NOMO-1 treated with DMSO at 0.1 percent for 48 hours (cell line): ENCODE measurements at regions not wholly inside any gene's neighbourhood (a gene's known extent, or its start where the extent isn't known, plus 50 kb on each side); places are given as distances from the start of the nearest gene placed in this dataset.

Source experiments
- DNase-seq: peaks from one replicate; lab custom pipeline; 2025; ENCODE audit not compliant: unreplicated experiment; lab: John Stamatoyannopoulos, UW

DNA sequence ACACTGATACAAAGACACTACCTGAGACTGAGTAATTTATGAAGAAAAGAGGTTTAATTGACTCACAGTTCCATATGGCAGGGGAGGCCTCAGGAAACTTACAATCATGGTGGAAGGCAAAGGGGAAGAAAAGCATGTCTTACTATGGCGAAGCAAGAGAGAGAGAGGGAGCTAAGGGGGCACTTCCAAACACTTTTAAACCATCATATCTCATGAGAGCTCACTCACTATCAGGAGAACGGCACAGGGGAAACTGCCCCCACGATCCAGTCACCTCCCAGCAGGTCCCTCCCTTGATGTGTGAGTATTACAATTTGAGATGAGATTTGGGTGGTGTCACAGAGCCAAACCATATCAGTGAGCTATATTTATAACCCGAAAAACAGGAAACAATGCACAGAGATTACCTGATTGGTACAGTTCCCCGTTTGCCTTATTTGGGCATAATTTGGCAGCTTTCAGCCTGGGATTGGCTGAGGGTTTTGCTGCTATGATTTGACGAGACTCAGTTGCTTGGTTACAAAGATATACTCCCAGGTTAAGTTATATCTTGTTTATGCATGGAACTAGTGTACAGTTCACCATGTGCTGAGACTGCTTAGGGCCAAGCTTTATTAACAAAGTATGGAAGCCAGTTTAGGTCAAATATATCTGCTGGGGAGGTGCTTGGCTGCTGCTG is 184.2 kb downstream of the NR2F2 start:
- peak; percentile 11 for DNase-seq

DNA sequence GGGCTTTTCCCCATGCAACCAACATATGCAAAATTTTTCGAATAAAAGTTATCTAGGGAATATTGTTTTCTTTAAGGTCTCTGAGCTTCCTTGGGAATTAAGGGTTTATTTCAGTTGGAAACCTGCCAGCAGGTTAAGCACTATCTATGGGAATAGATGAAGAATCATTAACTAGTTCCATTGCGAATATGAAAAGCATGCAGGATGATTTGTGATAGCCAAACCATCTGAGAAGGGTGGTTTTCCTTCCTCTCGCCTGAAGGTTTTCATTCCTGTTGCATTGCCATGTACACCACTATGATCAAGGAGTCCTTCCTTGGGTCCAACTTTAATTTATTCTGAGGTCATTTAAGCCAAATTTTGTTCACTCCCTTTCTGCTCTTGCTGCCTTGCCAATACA is 184.9 kb downstream of the NR2F2 start:
- no peak for DNase-seq

DNA sequence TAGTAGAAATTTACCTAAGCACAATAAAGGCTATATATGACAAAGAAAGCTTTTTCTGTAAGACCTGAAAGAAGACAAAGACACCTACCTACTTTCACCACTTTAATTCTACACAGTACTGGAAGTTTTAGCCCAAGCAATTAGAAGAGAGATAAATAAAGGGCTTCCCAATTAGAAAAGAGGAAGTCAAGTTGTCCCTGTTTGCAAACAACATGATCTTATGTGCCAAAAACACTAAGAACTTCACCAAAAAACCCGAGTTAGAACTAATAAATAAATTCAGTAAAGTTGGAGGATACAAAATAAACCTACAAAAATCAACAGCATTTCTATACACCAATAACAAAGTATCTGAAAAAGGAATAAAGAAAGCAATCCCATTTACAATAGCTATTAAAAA is 190.9 kb downstream of the NR2F2 start:
- DNase-seq: peak; percentile 16

DNA sequence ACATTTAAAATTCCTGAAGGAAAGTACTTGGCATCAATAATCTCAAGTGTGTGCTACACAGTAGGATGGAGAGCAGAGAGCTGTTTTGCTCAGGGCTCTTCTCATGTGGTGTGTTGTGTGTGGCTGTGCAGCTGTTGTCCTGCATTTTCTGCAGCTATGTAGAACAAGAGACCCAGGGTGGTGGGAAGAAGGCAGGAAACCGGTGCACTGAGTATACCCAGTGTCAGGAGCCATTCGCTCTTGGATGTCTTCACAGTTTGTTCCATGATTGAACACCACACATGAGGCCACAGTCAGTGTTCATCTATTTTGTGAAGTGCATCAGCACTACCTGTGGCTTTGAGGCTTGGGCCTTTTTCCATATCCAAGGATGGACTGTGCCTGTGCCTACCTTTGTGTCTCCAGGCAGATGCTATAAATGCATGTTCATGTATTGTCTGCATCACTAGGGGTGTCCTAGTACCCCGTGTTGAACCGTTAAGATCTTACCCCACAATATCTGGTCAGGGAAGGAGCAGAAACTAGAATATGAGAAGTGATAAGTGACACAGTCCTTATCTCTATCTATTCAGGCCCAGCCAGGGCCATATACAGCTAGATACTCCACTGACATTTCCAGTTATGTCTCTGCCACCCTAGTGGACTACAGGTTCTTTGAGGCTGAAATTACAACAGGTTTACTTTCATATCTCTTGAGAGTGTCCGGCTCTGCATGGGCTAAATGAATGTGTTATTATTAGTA is 194.3 kb downstream of the NR2F2 start:
- no peak for DNase-seq

DNA sequence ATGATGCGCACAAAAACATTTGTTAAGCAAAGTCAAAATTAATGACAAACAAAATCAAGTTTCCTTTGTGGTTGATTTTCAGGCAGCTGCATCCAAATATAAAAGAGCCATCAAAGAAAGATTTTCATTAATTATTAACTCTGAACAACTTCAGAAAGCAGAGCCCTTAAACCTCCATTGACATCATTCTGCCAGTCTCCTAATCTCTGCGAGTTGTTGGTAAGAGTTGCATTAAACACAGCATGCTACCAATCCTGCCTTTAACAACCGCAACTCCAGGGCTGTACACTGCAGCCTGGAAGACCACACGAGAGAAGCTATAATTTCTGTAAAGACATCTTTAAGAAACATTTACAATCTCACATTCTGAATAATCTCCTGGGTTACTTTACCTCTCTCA is 204.6 kb downstream of the NR2F2 start:
- DNase-seq: no peak

DNA sequence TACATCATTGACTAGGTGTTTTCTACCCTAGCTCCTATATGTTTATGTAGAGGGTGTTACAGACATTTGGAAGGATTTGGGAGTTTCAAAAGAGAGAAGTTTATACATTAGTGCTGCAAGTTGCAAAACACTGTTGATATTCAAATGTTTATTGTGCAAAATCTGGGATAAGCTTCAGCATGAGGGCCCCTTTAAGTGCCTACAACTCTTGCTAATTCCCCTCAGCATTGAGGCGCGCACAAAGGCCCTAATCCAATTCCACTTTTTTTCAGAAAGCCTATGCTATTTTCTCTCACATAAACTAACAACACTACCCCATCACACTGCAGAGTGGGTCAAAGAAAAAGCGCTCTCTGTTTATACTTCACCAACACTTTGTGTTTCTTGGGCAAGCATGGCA is 208.0 kb downstream of the NR2F2 start:
- no peak for DNase-seq

DNA sequence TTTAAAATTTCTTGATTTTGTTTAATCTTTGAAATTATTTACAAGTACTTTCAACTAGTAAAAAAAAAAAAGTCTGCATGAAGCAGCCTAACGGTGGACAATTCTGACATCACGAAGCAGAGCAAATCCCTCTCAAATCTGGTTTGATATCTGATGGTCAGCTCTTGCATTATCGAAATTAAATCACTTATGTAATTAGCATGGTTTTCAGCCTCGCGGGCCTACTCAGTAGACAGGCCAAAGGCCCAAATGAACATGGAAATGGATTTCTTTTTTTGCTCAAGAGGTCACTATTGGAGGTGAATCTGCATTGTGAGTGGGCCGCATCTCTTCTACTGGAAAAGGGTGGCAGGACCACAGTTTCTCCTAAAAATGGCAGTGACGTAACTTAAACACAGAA is 209.8 kb downstream of the NR2F2 start:
- no peak for DNase-seq

DNA sequence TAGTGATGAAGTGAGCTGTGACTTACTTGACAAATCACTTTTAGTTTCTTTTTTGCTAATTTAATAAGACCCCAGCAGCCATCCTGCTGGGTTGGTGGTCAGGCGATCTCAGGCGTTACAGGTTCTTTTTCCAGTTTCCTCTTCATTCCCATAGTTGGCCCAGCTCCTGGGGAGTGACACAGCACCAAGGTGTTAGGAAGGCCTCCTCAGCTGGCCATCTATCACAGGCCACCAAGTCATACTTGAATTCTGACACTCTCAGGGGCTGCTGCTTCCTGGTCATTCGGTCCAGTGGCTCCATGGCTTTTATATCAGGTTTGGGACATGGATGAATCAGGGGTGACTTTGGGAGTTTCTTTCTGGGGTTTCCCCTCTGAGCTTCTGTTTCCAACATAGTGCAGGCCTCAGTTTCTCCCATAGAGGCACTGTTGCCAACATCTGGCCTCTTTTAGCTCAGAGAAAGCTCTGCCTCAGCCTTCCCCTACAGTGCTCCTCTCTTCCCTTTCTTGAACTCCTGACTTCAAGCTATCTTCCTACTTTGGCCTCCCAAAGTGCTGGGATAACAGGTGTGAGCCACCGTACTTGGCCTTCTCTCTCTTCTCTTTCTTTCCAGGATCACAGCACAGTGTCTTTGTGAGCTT is 211.8 kb downstream of the NR2F2 start:
- no peak for DNase-seq

DNA sequence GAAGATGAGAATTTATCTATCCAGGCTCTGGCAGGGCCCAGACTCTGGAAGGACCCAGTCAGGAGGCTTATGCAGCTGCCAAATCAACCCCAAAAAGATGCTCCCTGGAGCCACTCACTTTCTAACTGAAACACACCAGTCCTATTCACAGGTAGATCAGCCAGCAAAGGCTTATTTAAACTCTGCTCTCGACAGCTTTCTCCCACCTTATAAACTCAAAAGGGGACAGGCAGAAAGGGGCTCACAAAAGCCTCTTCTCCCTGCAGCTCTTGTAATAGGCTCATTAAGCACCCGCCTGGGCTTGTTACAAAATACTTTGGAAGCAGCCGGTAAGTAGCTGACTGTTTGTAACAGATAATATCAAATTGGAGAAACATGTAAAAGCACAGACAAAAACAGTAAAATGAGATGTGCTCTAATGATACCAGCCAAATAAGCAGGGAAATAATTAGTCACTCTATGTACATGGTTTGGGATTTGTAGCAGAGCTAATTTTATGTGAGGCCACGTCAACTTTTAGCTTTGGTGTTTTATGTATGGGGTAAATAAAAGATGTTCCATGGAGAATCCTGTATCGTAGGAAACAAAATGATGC is 213.8 kb downstream of the NR2F2 start:
- DNase-seq: no peak

DNA sequence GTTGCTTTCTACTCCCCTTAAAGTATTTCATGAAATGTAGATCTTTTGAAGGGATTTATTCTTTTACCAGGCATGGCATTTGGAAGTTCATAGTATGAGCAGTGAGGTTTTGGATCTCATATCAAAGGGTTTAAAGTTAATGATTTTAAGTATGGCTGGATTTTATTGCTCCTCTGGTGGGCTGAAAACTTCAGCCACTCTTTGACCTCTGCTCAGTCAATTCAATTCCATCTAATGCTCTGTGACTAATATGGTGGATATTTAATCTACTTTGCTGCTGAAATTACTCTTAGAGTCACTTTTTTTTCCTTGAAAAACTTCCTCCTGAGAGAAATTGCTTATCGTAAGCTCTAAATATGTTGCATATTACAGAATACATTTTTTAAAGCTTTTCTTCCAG is 218.6 kb downstream of the NR2F2 start:
- DNase-seq: no peak

DNA sequence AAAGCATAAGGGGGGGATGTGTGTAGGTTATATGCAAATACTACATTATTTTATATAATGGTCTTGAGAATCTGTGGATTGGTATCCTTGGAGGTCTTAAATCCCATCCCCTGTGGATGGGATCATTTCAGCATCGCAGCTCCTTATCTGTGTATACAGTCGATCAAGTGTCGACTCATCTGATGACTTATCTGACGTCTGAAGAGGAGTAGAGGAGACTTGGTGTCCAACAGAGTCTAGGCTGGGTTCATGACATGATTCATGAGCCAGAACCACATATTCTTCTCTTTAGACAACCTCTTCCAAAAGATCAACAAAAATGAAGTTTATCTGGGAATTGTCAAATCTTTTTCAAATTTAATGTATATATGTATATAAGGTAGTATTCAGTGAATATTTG is 220.7 kb downstream of the NR2F2 start:
- DNase-seq: no peak

DNA sequence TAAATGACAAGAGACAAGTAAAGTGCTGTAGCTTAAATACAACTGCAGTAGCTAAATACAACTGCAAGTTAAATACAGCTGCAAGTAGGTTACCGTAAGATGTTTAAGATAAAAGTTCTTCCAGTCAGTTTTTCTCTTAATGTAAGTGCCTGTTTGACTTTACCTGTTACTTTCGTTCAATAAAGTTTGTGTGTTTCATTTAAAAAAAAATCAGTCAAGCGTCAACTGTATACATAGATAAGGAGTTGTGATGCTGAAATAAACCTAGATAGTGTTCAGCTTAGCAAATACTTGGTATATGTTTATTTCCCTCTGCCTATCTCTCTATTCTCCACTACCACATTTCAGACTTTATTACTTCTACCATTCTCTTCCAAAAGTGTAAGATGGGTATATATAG is 221.2 kb downstream of the NR2F2 start:
- DNase-seq: no peak

DNA sequence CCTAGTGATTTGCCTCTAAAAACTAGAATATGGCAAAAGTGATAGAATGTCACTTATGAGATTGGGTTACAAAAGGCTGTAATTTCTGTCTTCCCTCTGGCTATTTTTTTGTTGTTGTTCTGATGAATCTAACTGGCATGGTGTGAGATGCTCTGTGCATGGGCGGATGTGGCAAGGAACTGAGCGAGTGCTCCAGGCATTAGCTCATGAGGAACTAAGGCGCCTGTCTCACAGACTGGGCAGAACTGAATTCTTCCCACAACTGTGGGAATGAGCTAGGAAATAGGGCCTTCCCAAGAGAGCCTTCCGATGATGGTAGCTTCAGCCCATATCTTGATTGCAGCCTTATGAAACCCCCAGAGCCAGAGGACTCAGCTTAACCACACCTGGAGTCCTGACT is 222.5 kb downstream of the NR2F2 start:
- DNase-seq: no peak

DNA sequence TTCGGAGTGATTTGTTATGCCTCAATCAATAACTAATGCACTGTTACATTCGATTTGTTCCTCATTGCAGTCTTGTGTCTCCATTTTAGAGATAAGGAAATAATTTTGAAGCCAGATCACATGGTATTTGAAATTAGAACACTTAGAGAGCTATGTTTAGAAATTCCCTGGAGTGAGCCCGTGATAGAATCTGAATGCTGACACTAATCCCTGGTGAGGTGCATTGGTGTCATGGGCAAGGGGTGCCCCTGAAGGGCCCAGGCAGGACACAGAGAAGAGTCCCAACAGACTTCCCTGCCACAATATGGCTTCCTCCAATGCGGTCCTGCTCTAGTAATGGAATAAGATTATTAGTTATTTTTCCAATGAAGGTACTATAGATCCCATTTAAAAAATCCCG is 223.0 kb downstream of the NR2F2 start:
- DNase-seq: no peak

DNA sequence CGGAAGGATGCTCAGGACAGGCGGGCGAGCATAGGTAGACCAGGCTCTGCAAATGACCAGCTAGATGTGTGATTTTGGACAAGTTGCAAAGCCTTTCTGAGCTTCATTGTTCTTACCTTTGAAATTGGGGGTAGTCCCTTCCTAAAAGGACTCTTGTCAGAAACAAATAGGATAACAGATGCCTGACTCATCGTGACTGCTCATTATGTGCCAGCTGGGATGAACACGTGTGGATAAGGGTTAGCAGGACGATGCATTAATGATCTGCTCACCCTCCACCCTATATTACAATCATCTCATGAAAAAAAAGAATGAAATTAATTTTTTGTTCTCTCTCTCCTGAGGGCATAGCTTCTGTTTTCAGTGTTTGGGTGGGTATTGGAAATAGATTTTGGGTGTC is 223.4 kb downstream of the NR2F2 start:
- DNase-seq: no peak

DNA sequence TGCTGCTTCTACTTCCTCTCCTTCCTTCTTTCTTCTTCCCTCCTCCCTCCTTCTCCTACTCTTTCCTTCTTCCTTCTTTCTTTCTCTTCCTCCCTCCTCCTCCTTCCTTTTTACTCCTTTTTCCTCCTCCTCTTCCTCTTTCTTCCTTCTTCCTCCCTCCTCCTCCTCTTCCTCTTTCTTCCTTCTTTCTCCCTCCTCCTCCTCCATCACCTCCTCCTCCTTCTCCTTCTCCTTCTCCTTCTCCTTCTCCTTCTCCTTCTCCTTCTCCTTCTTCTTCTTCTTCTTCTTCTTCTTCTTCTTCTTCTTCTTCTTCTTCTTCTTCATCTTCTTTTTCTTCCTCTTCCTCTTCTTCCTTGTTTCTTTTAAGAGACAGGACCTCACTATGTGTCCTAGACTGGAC is 224.0 kb downstream of the NR2F2 start:
- DNase-seq: no peak

DNA sequence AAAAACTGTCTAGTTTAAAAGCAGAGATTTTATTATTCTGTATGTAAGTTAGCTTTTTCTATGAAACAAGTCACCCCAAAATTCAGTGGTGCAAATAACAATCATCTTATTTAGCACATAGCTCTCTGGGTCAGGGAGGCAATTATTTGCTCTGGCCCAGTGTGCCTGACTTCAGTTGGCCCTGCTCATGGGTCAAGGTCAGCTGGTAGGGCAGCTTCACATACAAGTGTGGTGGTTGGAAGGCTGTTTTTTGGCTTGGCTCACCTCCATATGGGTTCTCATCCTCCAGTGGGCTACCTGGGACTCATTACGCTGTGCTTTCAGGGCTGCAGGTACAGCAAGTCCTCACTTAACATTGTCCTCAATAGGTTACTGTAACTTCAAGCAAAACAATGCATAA is 228.6 kb downstream of the NR2F2 start:
- DNase-seq: no peak

DNA sequence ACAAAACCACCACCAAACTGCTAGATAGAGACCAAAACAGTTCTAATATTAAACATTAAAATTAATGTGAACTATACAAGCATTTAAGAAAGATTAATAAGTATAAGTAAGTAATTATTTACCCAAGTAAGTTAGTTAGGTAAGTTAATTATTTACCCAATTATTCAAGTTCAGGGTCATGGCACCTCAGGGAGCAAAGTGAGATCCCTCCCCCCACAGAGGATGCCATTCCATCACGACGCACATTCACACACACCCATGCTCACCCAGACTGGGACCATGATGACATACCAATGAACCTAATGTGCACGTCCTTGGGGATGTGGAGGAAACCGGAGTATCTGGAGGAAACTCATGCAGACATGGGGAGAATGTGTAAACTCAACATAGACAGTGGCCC is 229.1 kb downstream of the NR2F2 start:
- no peak for DNase-seq

DNA sequence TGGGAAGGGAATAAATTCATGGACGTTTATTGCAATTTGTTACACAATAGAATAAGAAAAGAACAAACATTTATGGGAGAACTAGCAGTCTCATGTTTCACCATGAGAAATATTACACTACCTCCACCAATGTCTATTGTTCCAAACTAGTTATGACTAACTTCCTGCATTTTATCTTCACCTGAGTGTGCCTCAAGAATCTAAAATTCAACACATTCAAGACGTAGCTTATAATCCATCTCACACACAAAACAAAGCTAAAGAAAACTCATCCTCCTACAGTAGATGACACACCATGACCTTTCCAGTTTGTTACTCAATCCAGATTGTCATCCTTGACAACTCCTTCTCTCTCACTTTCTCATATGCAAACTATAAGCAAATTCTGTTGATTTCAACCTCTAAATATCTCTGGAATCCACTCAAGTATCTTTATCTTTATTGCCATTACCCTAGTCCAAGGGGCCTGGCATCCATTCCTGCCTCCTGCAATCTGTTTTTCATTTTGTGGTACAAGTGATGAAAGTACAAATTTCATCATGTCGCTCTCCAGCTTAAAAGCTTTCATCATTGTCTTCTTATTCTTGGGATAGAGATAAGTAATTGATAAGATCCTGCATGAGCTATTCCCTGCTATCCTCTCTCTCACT is 229.9 kb downstream of the NR2F2 start:
- DNase-seq: no peak

DNA sequence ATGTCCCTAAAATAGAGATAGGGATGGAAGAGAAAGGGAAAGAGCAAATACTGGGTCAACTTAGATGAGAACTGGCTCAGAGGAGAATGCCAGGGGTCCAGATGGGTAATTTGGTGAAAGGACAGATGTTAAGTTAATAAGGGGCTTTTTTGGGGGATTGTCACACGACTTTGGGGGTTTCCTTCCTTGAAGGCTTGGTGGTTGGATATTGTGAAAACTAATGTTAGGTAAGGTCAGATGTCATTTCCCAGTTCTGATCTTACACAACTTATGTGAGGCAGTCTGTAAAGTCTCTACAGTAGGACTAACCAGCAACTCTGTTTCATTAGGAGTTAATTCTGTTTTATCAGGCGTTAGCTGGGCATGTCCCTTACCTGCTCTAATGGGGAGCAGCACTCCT is 231.1 kb downstream of the NR2F2 start:
- peak; percentile 32 for DNase-seq

DNA sequence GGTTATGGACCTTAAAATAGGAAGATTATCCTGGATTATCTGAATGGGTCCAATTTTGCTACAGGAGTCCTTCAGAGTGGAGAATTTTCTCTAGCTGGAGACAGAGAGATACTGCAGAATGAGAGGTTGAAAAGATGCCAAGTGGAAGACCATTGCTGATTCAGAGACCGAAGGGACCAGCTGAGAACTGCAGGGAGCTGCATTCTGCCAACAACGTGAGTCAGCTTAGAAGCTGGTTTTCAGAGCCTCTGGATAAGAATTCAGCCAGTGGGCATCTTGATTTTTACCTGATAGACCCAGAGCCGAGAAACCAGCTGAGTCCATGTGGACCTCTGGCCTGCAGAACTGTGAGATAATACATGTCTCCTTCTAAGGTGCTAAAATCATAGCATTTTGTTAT is 234.0 kb downstream of the NR2F2 start:
- DNase-seq: no peak

DNA sequence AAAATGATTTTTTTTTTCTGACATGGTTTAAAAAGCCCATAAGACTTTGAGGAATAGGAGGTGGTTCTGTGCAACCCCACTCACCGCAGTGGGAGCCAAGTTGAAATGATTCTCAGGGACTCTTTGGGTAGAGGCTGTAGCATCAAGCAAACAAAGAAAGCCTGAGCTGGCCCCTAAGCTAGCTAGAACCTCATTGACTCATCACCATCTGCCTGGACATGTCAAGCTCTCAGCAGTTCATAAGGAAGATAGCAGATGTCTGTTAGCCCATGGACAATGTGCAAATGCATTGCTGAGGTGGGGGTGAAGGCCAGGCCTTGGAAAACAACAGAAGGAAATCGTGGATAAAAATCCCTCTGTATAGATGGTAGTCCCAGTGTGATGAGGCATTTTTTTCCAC is 234.8 kb downstream of the NR2F2 start:
- DNase-seq: no peak
